GDM1 (cell line): ENCODE measurements at regions not wholly inside any gene's neighbourhood (a gene's known extent, or its start where the extent isn't known, plus 50 kb on each side); places are given as distances from the start of the nearest gene placed in this dataset.
"Not testable (repeated sequence)": the region's sequence is repeated elsewhere in the genome, so short reads cannot be mapped to it uniquely, and the experiment has no call there.

Experiments used
- DNase-seq: peaks from one replicate; lab custom pipeline; 2025; lab: John Stamatoyannopoulos, UW

DNA sequence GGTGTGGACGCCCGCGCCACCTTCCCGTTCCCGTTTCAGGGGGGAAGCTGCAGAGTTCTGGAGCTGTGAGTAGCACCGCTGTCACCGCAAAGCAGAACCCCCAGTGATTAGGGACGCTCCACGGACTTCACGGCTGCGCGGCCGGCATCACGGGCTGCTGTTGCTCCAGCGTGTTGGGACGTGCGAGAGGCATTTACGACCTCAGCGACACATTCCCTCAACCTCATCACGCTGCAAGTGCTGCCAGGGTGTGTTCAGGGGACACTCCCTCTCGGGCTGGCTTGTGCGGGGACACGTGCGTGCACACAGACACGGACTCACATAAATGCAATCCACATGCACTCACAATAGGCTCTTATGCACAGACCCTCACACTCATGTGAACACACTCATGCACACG lies 187.9 kb downstream of the NPIPB11 start:
- DNase-seq = not testable (repeated sequence)

- DNase-seq = not testable (repeated sequence)
Measured at GRCh38 chr16:29218171-29218570, 188.3 kb downstream of the NPIPB11 start.

DNA sequence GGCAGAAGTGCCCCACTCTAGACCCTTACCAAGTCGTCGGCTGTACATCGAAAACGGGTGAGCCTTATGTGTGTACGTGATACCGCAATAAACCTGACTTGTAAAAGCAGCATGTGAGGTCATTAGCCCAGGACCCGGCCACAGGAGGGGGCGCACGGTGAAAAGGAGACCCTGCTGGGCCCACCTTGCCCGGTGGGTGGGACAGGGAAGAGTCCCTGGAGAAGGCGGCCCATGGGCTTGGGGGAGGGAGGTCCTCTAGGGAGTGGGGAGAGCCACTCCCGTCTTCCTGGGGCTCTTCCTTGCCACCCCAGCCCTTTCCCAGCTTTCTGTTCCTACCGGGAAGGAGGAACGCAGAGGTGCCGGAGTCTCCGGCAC lies 188.8 kb downstream of the NPIPB11 start:
- DNase-seq = not testable (repeated sequence)

DNA sequence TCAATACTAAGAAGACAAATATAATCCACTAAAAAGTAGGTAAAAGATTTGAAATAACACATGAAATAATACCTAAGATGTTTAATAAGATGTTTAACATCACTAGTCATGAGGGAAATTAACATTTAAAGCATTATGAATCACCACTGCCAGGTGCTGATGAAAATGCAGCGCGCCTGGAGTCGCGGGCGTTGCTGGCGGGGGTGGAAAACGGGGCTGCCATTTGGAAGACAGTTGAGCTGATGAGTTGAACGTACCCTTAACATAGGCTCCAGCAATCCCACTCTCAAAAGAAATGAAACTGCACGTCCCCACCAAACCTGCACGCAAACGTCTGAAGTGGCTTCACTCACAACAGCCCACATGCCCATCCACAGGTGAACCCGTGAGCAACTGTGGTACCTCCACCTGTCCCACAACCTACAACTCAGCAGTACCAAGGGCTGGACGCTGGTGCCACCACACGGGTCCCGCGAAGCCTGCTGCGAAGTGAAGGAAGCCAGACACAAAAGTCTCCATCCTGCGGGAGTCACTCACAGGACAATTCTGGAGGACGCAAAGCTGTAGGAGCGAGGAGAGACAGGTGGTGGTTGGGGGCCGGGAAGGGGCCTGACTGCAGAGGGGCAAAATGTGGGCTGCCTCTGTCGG lies 189.3 kb downstream of the NPIPB11 start:
- not testable (repeated sequence) for DNase-seq

DNA sequence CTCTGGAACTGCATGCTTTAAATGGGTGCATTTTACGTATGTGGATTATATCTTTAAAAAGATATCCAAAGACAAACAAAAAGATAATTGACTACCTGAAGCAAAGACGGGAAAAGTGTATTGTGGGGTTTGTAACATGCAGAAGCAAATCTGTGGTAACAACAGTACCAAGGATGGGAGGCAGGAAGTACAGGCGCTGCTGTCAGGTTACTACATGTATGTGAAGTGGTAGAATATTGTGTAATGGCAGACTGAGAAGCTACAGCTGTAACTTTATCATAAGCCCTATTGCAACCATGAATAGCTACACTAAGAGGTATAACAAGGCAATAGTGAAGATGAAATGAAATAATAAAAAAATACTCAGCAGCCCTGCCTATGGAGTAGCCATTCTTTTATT lies 192.7 kb downstream of the NPIPB11 start:
- not testable (repeated sequence) for DNase-seq

- not testable (repeated sequence) for DNase-seq
Measured at GRCh38 chr16:29213251-29213650, 193.3 kb downstream of the NPIPB11 start.

DNA sequence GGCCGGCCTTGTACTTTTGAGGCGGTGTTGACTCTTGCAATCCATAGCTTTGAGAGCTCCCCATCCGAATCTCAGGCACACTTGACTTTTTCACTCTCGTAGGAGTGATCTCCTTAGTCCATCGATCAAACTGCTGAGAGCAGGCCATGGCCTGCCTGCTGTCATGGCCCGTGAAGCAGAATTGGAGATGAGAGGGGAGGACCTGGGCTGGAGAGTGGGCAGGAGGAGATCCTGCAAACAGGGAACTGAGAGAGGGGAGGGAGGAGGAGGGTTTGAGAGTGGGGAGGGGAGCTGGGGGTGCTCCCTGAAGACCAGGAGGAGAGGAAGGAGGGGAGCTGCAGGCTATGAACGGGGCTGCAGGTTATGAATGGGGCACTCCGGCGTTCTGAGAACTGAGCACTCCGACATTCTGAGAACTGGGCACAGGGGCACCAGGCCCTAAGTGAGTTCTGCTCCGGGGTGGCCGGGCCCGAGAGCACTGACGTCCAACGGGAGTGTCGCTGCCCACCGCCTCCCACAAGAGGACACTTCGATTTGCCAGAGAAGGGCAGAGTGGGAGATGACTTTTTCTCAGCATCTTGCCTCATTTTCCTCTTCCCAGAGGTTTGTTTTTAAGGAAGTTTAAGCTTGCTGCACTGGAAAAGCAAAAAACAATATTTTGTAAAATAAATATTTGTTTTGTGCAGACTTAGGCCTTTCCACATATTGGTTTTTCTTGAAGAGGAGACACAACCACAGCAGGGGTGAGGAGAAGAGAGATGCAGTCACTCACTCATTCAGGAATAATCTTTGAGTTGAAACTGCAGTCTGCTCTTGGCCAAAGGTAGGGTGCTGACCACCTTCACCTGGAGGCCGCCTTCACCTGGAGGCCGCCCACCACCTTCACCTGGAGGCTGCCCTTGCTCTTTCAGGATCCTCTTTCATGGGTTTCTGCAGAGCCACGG lies 194.2 kb downstream of the NPIPB11 start:
- DNase-seq = not testable (repeated sequence)

DNA sequence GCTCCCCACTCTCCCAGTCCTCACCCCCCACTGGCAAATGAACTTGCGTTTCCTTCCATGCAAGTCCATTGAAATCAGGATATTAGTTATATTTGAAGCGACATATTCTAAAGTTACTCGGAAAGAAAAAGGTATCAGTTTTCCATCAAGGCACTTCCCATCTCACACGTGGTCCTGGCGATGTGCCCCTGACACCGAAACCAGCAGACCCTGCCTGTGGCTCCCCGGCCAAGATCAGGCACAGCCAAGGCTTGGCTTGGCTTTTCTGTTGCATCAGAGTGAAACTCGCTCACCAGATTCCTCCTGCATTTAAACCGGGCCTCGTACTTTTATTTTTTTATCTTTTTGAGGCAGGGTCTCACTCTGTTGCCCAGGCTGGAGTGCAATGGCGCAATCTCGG lies 195.1 kb downstream of the NPIPB11 start:
- not testable (repeated sequence) for DNase-seq

GRCh38 chr16:29210299-29211150 lies 196.0 kb downstream of the NPIPB11 start:
- DNase-seq = not testable (repeated sequence)

- DNase-seq = not testable (repeated sequence)
Measured at GRCh38 chr16:29206120-29206519, 200.4 kb downstream of the NPIPB11 start.

DNA sequence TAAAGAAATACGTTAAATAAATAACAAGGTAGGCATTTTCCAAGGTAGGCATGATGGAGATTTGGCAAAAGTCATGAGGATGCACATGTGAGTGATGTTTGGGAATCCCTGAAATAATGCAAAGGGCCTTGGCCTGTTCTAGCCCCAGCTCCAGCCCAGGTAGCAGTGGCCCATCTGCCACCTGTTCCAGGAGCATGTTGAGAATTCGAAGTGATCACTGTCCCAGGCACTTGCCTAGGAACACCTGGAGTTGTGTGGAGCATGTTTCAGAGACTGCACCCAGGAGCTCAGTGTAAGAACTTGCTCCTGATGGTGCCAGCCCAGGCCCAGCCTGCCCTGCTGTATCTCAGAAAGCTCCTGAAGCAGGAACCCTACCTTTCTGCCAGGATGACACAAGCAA lies 201.4 kb downstream of the NPIPB11 start:
- not testable (repeated sequence) for DNase-seq

DNA sequence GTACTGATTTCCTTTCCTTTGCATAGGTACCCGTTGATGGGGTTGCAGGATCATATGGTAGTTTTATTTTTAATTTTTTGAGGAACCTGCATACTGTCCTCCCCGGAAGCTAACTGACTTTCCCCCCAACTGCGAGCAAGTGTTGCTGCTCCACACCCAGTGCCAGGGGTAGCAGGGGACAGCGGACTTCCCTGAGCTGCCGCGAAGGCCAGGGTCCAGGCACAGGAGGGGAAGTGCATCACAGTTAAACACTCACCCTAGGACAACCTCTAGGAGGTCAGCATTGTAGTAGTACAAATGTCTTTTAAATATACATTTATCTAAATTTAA lies 201.7 kb downstream of the NPIPB11 start:
- no peak for DNase-seq

- DNase-seq = not testable (repeated sequence)
Measured at GRCh38 chr16:29203933-29204805, 202.3 kb downstream of the NPIPB11 start.

GRCh38 chr16:29203046-29203932 lies 203.2 kb downstream of the NPIPB11 start:
- not testable (repeated sequence) for DNase-seq

DNA sequence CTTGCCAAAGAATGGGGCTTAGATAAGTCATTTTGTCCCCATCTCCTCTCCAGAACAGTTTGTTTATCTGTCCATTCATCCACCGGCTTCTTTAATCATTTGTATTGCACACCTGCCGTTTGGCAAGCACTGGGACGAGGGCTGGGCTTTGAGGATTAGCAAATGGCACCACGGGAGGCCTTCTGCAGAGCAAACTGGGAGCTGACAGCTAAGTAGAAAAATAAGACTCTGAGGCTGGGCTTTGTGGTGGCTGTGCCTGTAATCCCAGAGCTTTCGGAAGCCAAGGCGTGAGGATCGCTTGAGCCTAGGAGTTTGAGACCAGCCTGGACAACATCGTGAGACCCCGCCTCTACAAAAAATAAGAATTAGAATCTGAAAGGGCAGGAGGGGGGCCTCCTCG lies 203.9 kb downstream of the NPIPB11 start:
- DNase-seq = not testable (repeated sequence)

GRCh38 chr16:29202025-29202632 lies 204.4 kb downstream of the NPIPB11 start:
- not testable (repeated sequence) for DNase-seq

- DNase-seq = not testable (repeated sequence)
Measured at GRCh38 chr16:29201296-29202024, 205.1 kb downstream of the NPIPB11 start.

DNA sequence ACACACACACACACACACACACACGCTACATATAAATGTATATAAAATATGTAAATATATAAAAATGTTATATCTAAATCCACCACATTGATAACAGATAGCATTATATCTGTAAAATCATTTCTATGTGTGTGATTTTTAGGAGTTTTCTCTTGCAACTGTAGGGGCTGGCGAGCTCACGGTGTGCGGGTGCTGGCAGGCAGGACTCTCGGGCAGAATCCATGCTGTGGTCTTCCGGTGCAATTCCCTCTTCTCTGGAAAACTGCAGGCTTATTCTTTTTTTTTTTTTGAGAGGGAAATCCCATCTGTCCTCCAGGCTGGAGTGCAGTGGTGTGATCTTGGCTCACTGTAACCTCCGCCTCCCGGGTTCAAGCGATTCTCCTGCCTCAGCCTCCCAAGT lies 205.8 kb downstream of the NPIPB11 start:
- not testable (repeated sequence) for DNase-seq

- DNase-seq = not testable (repeated sequence)
Measured at GRCh38 chr16:29200135-29200601, 206.3 kb downstream of the NPIPB11 start.
